ENCODE measurements at regions not wholly inside any gene's neighbourhood (a gene's known extent, or its start where the extent isn't known, plus 50 kb on each side); places are given as distances from the start of the nearest gene placed in this dataset.

- no peak overlapping the region for H3K4me2 ChIP-seq (ENCODE audit: low read length)
- H3K4me3 ChIP-seq (ENCODE audit: low read length), result no peak overlapping the region
- no peaks in the 10 kb centered on the region for H3K36me3 ChIP-seq (replicated peaks; ENCODE audit: low read depth, low read length)
- no peaks in the 10 kb centered on the region for H3K27me3 ChIP-seq (ENCODE audit: low read depth, low read length)
- H3K27ac ChIP-seq (ENCODE audit: low read length), result no peak overlapping the region
- no peaks in the 10 kb centered on the region for H3K9me3 ChIP-seq (ENCODE audit: insufficient read depth, low read length)
- no peak overlapping the region for H2AFZ ChIP-seq (ENCODE audit: low read depth, low read length)
- no peaks in the 10 kb centered on the region for H4K20me1 ChIP-seq (ENCODE audit: insufficient read depth, low read length)
- TF ChIP-seq EZH2phosphoT487 (IDR thresholded peaks at IDR 0.05; ENCODE audit: low read depth), result no peak
- no peak for TF ChIP-seq CTCF (IDR thresholded peaks at IDR 0.05; ENCODE audit: low read depth, low read length)
- H3K79me2 ChIP-seq (ENCODE audit: low read length), result no peaks in the 10 kb centered on the region
- H3K4me1 ChIP-seq (ENCODE audit: low read length), result no peaks in the 10 kb centered on the region
- no peak overlapping the region for H3K9ac ChIP-seq (ENCODE audit: low read length)
Observed at GRCh38 chr2:163828771-163829170, 93.0 kb upstream of the FIGN start.

GRCh38 chr2:163822033-163822432, 86.2 kb upstream of the FIGN start:
- H4K20me1 ChIP-seq (ENCODE audit: insufficient read depth, low read length), result no peaks in the 10 kb centered on the region
- no peaks in the 10 kb centered on the region for H3K9me3 ChIP-seq (ENCODE audit: insufficient read depth, low read length)
- no peak overlapping the region for H3K4me3 ChIP-seq (ENCODE audit: low read length)
- no peaks in the 10 kb centered on the region for H3K4me1 ChIP-seq (ENCODE audit: low read length)
- no peak overlapping the region for H2AFZ ChIP-seq (ENCODE audit: low read depth, low read length)
- TF ChIP-seq CTCF (IDR thresholded peaks at IDR 0.05; ENCODE audit: low read depth, low read length) (no peak), EZH2phosphoT487 (IDR thresholded peaks at IDR 0.05; ENCODE audit: low read depth) (no peak)
- no peak overlapping the region for H3K9ac ChIP-seq (ENCODE audit: low read length)
- no peaks in the 10 kb centered on the region for H3K27me3 ChIP-seq (ENCODE audit: low read depth, low read length)
- H3K36me3 ChIP-seq (replicated peaks; ENCODE audit: low read depth, low read length), result no peaks in the 10 kb centered on the region
- H3K27ac ChIP-seq (ENCODE audit: low read length), result no peak overlapping the region
- no peak overlapping the region for H3K4me2 ChIP-seq (ENCODE audit: low read length)
- no peaks in the 10 kb centered on the region for H3K79me2 ChIP-seq (ENCODE audit: low read length)

GRCh38 chr2:163812926-163813520, 77.2 kb upstream of the FIGN start:
- H3K36me3 ChIP-seq (replicated peaks; ENCODE audit: low read depth, low read length), result no peaks in the 10 kb centered on the region
- H2AFZ ChIP-seq (ENCODE audit: low read depth, low read length), result no peak overlapping the region
- H3K9ac ChIP-seq (ENCODE audit: low read length), result no peak overlapping the region
- H3K79me2 ChIP-seq (ENCODE audit: low read length), result no peaks in the 10 kb centered on the region
- H4K20me1 ChIP-seq (ENCODE audit: insufficient read depth, low read length), result no peaks in the 10 kb centered on the region
- H3K4me2 ChIP-seq (ENCODE audit: low read length), result no peak overlapping the region
- no peaks in the 10 kb centered on the region for H3K9me3 ChIP-seq (ENCODE audit: insufficient read depth, low read length)
- TF ChIP-seq CTCF (IDR thresholded peaks at IDR 0.05; ENCODE audit: low read depth, low read length) (no peak), EZH2phosphoT487 (IDR thresholded peaks at IDR 0.05; ENCODE audit: low read depth) (no peak)
- no peak overlapping the region for H3K27ac ChIP-seq (ENCODE audit: low read length)
- H3K27me3 ChIP-seq (ENCODE audit: low read depth, low read length), result no peaks in the 10 kb centered on the region
- H3K4me1 ChIP-seq (ENCODE audit: low read length), result no peaks in the 10 kb centered on the region
- H3K4me3 ChIP-seq (ENCODE audit: low read length), result no peak overlapping the region

- Histone ChIP-seq H3K27me3 (ENCODE audit: low read depth, low read length) (no peaks in the 10 kb centered on the region), H3K4me1 (ENCODE audit: low read length) (no peaks in the 10 kb centered on the region), H2AFZ (ENCODE audit: low read depth, low read length) (no peak overlapping the region), H3K27ac (ENCODE audit: low read length) (no peak overlapping the region), H3K4me3 (ENCODE audit: low read length) (no peak overlapping the region), H3K79me2 (ENCODE audit: low read length) (no peaks in the 10 kb centered on the region), H3K9ac (ENCODE audit: low read length) (no peak overlapping the region), H4K20me1 (ENCODE audit: insufficient read depth, low read length) (no peaks in the 10 kb centered on the region), H3K9me3 (ENCODE audit: insufficient read depth, low read length) (no peaks in the 10 kb centered on the region), H3K36me3 (replicated peaks; ENCODE audit: low read depth, low read length) (no peaks in the 10 kb centered on the region), H3K4me2 (ENCODE audit: low read length) (no peak overlapping the region)
- no peak for TF ChIP-seq EZH2phosphoT487 (IDR thresholded peaks at IDR 0.05; ENCODE audit: low read depth)
- no peak for TF ChIP-seq CTCF (IDR thresholded peaks at IDR 0.05; ENCODE audit: low read depth, low read length)
Observed at GRCh38 chr2:163808406-163808805, 72.6 kb upstream of the FIGN start.
